RWPE1 (cell line): ENCODE measurements at regions not wholly inside any gene's neighbourhood (a gene's known extent, or its start where the extent isn't known, plus 50 kb on each side); places are given as distances from the start of the nearest gene placed in this dataset.

ENCODE experiments used
- CTCF ChIA-PET: fragments of 350-600 bp; sonication (Branson Sonifier 250); formaldehyde crosslinking; extraction: SDS; loops from one replicate; lab custom pipeline; 2021; lab: Yijun Ruan, JAX
- POLR2A ChIA-PET: fragments of 400-600 bp; formaldehyde crosslinking; extraction: SDS; loops from one replicate; lab custom pipeline; 2020; ENCODE audit warnings: antibody characterized with exemption; ENCODE audit not compliant: low non-redundant PET; lab: Yijun Ruan, JAX
- DNase-seq: peaks from one replicate; pipeline ENCODE4 v3.0.0; 2012; ENCODE audit warnings: low spot score
- H3K27ac ChIP-seq: fragments of 450-650 bp; 2 replicates; pipeline ENCODE4 v1.5.1; 2017
- TF ChIP-seq, protein P1 (sequence below): fragments of 450-650 bp; conservative IDR thresholded peaks from 2 replicates; pipeline ENCODE4 v1.5.1; 2017; ENCODE audit warnings: low read depth, mild to moderate bottlenecking

DNA sequence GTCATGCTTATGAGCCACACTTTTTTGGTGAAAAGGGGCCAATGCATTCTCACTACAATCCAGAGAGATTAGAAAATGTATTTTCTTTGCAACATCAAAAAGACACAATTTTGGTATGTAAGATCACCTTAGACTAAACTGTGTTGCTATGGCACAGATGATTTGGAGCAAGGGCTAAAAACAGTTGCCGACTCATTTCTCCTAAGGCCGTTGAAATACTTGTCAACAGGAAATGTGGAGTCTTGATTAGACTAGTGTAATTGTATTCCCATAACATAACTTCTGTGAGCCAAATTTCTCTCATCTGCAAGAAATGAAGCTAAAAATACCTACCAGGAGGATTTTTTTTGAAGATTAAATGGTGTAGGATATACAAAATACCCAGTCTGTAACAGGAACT, 2547.7 kb downstream of the ARAP2 start:
- no peak overlapping the region for H3K27ac ChIP-seq
- TF ChIP-seq, protein P1, sequence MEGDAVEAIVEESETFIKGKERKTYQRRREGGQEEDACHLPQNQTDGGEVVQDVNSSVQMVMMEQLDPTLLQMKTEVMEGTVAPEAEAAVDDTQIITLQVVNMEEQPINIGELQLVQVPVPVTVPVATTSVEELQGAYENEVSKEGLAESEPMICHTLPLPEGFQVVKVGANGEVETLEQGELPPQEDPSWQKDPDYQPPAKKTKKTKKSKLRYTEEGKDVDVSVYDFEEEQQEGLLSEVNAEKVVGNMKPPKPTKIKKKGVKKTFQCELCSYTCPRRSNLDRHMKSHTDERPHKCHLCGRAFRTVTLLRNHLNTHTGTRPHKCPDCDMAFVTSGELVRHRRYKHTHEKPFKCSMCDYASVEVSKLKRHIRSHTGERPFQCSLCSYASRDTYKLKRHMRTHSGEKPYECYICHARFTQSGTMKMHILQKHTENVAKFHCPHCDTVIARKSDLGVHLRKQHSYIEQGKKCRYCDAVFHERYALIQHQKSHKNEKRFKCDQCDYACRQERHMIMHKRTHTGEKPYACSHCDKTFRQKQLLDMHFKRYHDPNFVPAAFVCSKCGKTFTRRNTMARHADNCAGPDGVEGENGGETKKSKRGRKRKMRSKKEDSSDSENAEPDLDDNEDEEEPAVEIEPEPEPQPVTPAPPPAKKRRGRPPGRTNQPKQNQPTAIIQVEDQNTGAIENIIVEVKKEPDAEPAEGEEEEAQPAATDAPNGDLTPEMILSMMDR, result no peak
- POLR2A ChIA-PET, result no interaction called here
- CTCF ChIA-PET, result no interaction called here
- DNase-seq, result no peak

- CTCF ChIA-PET, result no interaction called here
- POLR2A ChIA-PET, result no interaction called here
- no peak overlapping the region for H3K27ac ChIP-seq
- DNase-seq, result no peak
- TF ChIP-seq, protein P1, result no peak
Measured at GRCh38 chr4:33709247-33709646, 2535.1 kb downstream of the ARAP2 start.

DNA sequence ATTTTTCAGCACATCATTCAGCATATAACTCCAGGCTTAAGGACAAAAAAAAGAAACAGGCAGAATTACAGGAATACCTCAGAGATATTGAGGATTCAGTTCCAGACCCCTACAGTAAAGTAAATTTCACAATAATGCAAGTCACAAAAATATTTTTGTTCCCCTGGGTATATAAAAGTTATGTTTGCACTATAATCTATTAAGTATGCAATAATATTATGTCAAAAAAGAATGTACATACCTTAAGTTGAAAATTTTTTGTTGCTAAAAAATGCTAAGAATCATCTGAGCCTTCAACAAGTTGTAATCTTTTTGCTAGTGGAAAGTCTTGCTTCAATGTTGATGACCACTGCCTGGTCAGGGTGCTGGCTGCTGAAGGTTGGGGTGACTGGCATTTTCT, 2532.5 kb downstream of the ARAP2 start:
- TF ChIP-seq, protein P1, result no peak
- H3K27ac ChIP-seq, result no peak overlapping the region
- ChIA-PET POLR2A (no interaction called here), CTCF (no interaction called here)
- DNase-seq, result no peak

DNA sequence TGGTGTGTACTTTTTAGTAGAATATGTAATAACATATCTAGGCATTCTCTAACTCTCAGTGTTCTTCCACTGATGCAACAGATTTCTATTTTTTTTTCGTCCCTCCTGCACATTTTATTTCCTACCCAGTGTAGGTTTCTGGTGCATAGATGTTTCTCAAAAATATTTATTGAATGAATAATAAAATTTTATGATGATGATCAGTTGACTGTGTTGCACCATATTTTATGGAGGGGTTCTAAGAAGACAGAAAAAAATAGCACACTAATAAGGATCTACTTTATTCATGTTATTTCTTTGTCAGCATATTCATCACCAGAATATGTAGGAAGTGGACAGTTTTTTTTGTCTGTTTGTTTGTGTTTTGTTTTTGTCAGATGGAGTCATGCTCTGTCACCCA, 2529.3 kb downstream of the ARAP2 start:
- no peak overlapping the region for H3K27ac ChIP-seq
- POLR2A ChIA-PET, result no interaction called here
- TF ChIP-seq, protein P1, result no peak

GRCh38 chr4:33715841-33716395, 2528.4 kb downstream of the ARAP2 start:
- H3K27ac ChIP-seq, result no peak overlapping the region
- CTCF ChIA-PET, result no interaction called here
- TF ChIP-seq, protein P1, result no peak
- POLR2A ChIA-PET, result no interaction called here
- DNase-seq, result peak; percentile 29

More for the DNA sequence above, 2529.3 kb downstream of the ARAP2 start:
- CTCF ChIA-PET, result no interaction called here
- no peak for DNase-seq

DNA sequence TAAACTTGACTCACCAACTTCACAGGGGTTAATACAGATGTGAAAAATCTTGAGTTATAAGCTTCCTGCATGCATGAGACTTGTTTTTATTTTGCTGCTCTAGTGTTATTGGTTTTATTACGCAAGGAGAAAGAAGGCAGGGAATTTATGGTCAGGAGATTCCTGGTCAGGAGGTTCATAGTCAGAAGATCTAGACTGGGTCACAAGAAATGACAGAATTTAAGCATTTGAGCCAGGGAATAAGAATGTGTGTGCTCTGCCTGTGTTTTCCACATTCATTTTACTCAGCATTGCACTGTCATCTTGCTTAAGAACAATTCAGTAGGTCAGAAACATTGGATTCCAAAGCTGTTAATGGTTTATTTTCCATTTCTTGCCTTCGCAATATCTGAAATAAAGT, 2522.1 kb downstream of the ARAP2 start:
- ChIA-PET CTCF (no interaction called here), POLR2A (no interaction called here)
- no peak for DNase-seq
- TF ChIP-seq, protein P1, result no peak
- no peak overlapping the region for H3K27ac ChIP-seq
